CD4-positive, CD25-positive, alpha-beta regulatory T cell (primary cell): ENCODE measurements at regions not wholly inside any gene's neighbourhood (a gene's known extent, or its start where the extent isn't known, plus 50 kb on each side); places are given as distances from the start of the nearest gene placed in this dataset.
"Not testable (repeated sequence)": the region's sequence is repeated elsewhere in the genome, so short reads cannot be mapped to it uniquely, and the experiment has no call there.

Experiments
- ATAC-seq, 2 donors: fragments of 150-1000 bp; cut with Tn5 transposase; one replicate each; pipeline ENCODE4 v1.10.0; 2021; ENCODE audit warnings: low read depth in 2 of 2, moderate number of reproducible peaks in 2 of 2, moderate library complexity in 1 of 2
- DNase-seq, 3 donors: peaks; one replicate each; pipeline versions ENCODE4 v3.0.0 to v3.0.0-alpha.2; 2012 to 2022; ENCODE audit warnings: mixed read lengths in 1 of 3
- H3K27ac ChIP-seq: one replicate; pipeline ENCODE4 v1.7.0; 2013; ENCODE audit warnings: mild to moderate bottlenecking, low read length; ENCODE audit not compliant: insufficient read depth, poor library complexity, severe bottlenecking
- H3K27me3 ChIP-seq: one replicate; pipeline ENCODE4 v1.7.0; 2013; ENCODE audit warnings: low read length; ENCODE audit not compliant: control insufficient read depth, insufficient read depth
- H3K36me3 ChIP-seq: one replicate; pipeline ENCODE4 v1.7.0; 2013; ENCODE audit warnings: mild to moderate bottlenecking, low read length, moderate library complexity; ENCODE audit not compliant: control insufficient read depth, insufficient read depth
- H3K4me1 ChIP-seq: 2 replicates; pipeline ENCODE4 v1.7.0; 2013; ENCODE audit warnings: mild to moderate bottlenecking, low read length; ENCODE audit not compliant: insufficient read depth, control insufficient read depth, poor library complexity, severe bottlenecking
- H3K4me3 ChIP-seq: one replicate; pipeline ENCODE4 v1.7.0; 2013; ENCODE audit warnings: low read depth, mild to moderate bottlenecking, low read length, moderate library complexity
- H3K9me3 ChIP-seq, 2 experiments: 1 replicate in 1 of 2; 2 replicates in 1 of 2; pipeline ENCODE4 v1.7.0; 2013; ENCODE audit warnings: low read length in 2 of 2, mild to moderate bottlenecking in 1 of 2, moderate library complexity in 1 of 2; ENCODE audit not compliant: control insufficient read depth in 2 of 2
- H3K27ac Mint-ChIP-seq, 3 donors: one replicate each; pipeline ENCODE4 v1.8.0; 2020 to 2022; ENCODE audit warnings: mild to moderate bottlenecking in 3 of 3, mixed read lengths in 3 of 3, moderate library complexity in 2 of 3
- H3K27me3 Mint-ChIP-seq: one replicate; pipeline ENCODE4 v1.8.0; 2022; ENCODE audit warnings: mild to moderate bottlenecking, mixed read lengths
- H3K36me3 Mint-ChIP-seq: one replicate; pipeline ENCODE4 v1.8.0; 2020; ENCODE audit warnings: mixed read lengths
- H3K4me1 Mint-ChIP-seq, 4 donors: one replicate each; pipeline ENCODE4 v1.8.0; 2020 to 2022; ENCODE audit warnings: mixed read lengths in 4 of 4, mild to moderate bottlenecking in 1 of 4
- H3K4me3 Mint-ChIP-seq, 4 donors: one replicate each; pipeline ENCODE4 v1.8.0; 2020 to 2022; ENCODE audit warnings: mild to moderate bottlenecking in 4 of 4, mixed read lengths in 4 of 4, moderate library complexity in 3 of 4
- H3K9me3 Mint-ChIP-seq, 7 donors: one replicate each; pipeline ENCODE4 v1.8.0; 2020 to 2022; ENCODE audit warnings: mixed read lengths in 7 of 7, mild to moderate bottlenecking in 3 of 7, moderate library complexity in 2 of 7

DNA sequence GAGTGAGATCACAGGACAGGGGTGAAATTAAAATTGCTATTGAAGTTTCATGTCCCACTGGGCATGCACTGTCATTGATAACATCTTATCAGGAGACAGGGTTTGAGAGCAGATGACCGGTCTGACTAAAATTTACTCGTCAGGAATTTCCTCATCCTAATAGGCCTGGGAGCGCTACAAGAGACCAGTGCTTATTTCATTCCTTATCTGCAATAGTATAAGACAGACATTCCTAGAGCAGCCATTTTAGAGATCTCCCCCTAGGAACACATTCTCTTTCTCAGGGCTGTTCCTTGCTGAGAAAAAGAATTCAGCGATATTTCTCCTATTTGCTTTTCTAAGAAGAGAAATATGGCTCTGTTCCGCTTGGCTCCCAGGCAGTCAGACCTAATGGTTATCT lies 181.4 kb upstream of the ETV3 start:
- H3K27me3 Mint-ChIP-seq, result peaks cover 16% of the 10 kb centered on the region
- Histone ChIP-seq H3K4me1 (no peaks in the 10 kb centered on the region), H3K27me3 (peaks cover 4% of the 10 kb centered on the region), H3K36me3 (no peaks in the 10 kb centered on the region), H3K4me3 (no peak overlapping the region), H3K27ac (no peak overlapping the region), H3K9me3 (peaks cover 6 to 10% of the 10 kb centered on the region in 2 experiments)
- H3K4me1 Mint-ChIP-seq, result no peaks in the 10 kb centered on the region
- no peak for DNase-seq
- H3K9me3 Mint-ChIP-seq, result peaks cover 6 to 38% (median 11%) of the 10 kb centered on the region in 7 donors
- no peak overlapping the region for H3K4me3 Mint-ChIP-seq
- no peak overlapping the region for H3K27ac Mint-ChIP-seq
- no peaks in the 10 kb centered on the region for H3K36me3 Mint-ChIP-seq
- ATAC-seq, result no peak

DNA sequence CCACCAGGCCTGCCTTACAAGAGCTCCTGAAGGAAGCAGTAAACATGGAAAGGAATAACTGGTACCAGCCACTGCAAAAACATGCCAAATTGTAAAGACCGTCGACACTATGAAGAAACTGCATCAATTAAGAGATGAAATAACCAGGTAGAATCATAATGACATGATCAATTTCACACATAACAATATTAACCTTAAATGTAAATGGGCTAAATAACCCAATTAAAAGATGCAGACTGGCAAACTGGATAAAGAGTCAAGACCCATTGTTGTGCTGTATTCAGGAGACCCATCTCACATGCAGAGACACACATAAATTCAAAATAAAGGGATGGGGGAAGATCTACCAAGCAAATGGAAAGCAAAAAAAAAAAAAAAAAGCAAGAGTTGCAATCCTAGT lies 179.0 kb upstream of the ETV3 start:
- H3K36me3 ChIP-seq, DNase-seq, H3K4me1 Mint-ChIP-seq, H3K27me3 ChIP-seq, H3K4me3 Mint-ChIP-seq, H3K27ac ChIP-seq, ATAC-seq, H3K27ac Mint-ChIP-seq, H3K36me3 Mint-ChIP-seq, H3K4me1 ChIP-seq, H3K4me3 ChIP-seq, H3K9me3 ChIP-seq: not testable (repeated sequence)
- peaks cover 6 to 37% (median 11%) of the 10 kb centered on the region in 7 donors for H3K9me3 Mint-ChIP-seq
- peaks cover 13% of the 10 kb centered on the region for H3K27me3 Mint-ChIP-seq

DNA sequence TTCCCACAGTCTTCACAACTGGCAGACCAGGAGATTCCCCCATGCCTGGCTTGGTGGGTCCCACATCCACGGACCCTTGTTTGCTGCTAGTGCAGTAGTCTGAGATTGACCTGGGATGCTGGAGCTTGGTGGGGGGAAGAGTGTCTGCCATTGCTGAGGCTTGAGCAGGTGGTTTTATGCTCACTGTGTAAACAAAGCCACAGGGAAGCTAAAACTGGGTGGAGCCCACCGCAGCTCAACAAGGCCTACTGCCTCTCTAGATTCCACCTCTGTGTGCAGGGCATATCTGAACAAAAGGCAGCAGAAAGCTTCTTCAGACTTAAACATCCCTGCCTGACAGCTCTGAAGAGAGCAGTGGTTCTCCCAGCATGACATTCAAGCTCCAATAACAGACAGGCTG lies 177.3 kb upstream of the ETV3 start:
- peaks cover 3 to 31% (median 11%) of the 10 kb centered on the region in 7 donors for H3K9me3 Mint-ChIP-seq
- H3K36me3 Mint-ChIP-seq, result no peaks in the 10 kb centered on the region
- H3K4me1 Mint-ChIP-seq, result no peaks in the 10 kb centered on the region
- H3K27ac Mint-ChIP-seq, result no peak overlapping the region
- H3K4me3 Mint-ChIP-seq, result no peak overlapping the region
- peaks cover 16% of the 10 kb centered on the region for H3K27me3 Mint-ChIP-seq
- DNase-seq (no peak), ATAC-seq (no peak)
- H3K9me3 ChIP-seq, result peaks cover 6 to 10% of the 10 kb centered on the region in 2 experiments
- H3K27me3 ChIP-seq, result peaks cover 6% of the 10 kb centered on the region
- H3K4me3 ChIP-seq, result no peak overlapping the region
- no peak overlapping the region for H3K27ac ChIP-seq
- no peaks in the 10 kb centered on the region for H3K4me1 ChIP-seq
- H3K36me3 ChIP-seq, result no peaks in the 10 kb centered on the region

DNA sequence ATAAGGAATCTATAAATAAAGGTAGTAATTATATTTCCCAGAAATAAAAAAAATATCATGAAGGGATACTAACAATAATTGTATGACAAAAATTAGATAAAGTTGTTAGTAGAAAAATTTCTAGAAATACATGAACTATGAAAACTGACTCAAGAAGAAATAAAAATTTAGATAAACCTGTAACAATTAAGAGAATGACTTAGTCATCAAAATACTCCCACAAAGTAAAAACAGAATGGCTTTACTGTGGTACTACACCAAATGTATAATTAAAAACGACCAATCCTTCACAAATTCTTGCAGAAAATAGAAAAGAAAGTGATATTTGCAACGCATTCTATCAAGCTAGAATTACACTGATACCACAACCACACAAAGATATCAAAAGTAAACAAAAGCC lies 176.2 kb upstream of the ETV3 start:
- Mint-ChIP-seq H3K4me1 (no peaks in the 10 kb centered on the region), H3K9me3 (peaks cover 3 to 22% (median 7%) of the 10 kb centered on the region in 7 donors), H3K27me3 (peaks cover 9% of the 10 kb centered on the region), H3K36me3 (no peaks in the 10 kb centered on the region), H3K27ac (no peak overlapping the region), H3K4me3 (no peak overlapping the region)
- ATAC-seq (no peak), DNase-seq (no peak)
- no peaks in the 10 kb centered on the region for H3K4me1 ChIP-seq
- no peaks in the 10 kb centered on the region for H3K36me3 ChIP-seq
- no peak overlapping the region for H3K27ac ChIP-seq
- H3K27me3 ChIP-seq, result peaks cover 9% of the 10 kb centered on the region
- peaks cover 2 to 6% of the 10 kb centered on the region in 2 experiments for H3K9me3 ChIP-seq
- H3K4me3 ChIP-seq, result no peak overlapping the region

DNA sequence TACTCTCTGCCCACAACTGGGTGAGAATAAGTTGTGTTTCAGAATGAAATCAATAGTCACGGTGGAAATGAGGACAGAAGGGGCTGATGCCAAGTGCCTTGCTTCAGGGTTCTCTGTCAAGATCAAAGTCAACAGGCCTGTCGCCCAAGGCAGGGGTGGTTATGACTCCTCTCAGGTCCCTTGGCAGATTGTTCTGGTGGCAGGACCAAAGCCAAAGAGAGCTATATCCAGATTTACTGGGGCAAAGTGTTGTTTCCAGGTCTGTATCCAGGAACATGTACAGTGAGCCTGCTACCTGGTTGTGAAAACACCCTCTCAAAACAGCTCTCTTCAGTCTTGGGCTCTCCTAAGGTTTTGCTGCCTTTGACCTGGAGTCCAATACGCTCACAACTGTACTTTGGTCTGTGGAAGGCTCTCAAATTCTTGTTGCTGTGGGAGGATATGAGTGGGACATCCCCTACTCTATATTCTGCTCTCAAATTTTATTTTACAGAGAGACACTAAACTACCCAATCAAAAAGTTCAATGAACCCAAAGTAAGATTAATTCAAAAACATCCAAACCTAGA lies 175.1 kb upstream of the ETV3 start:
- no peaks in the 10 kb centered on the region for H3K4me1 Mint-ChIP-seq
- ATAC-seq (no peak), DNase-seq (no peak)
- no peak overlapping the region for H3K27ac ChIP-seq
- no peaks in the 10 kb centered on the region for H3K4me1 ChIP-seq
- H3K9me3 ChIP-seq, result peaks cover 0 to 6% of the 10 kb centered on the region in 2 experiments
- H3K36me3 ChIP-seq, result no peaks in the 10 kb centered on the region
- no peak overlapping the region for H3K4me3 Mint-ChIP-seq
- H3K4me3 ChIP-seq, result no peak overlapping the region
- H3K27me3 Mint-ChIP-seq, result peaks cover 9% of the 10 kb centered on the region
- H3K27ac Mint-ChIP-seq, result no peak overlapping the region
- no peaks in the 10 kb centered on the region for H3K36me3 Mint-ChIP-seq
- H3K27me3 ChIP-seq, result peaks cover 9% of the 10 kb centered on the region
- H3K9me3 Mint-ChIP-seq, result peaks cover 3 to 20% (median 6%) of the 10 kb centered on the region in 7 donors

- Mint-ChIP-seq H3K36me3 (no peaks in the 10 kb centered on the region), H3K9me3 (peaks cover 0 to 11% (median 5%) of the 10 kb centered on the region in 7 donors), H3K4me1 (no peaks in the 10 kb centered on the region), H3K27ac (no peak overlapping the region), H3K4me3 (no peak overlapping the region), H3K27me3 (peaks cover 9% of the 10 kb centered on the region)
- Histone ChIP-seq H3K9me3 (peaks cover 0 to 6% of the 10 kb centered on the region in 2 experiments), H3K4me1 (no peaks in the 10 kb centered on the region), H3K27ac (no peak overlapping the region), H3K4me3 (no peak overlapping the region), H3K27me3 (peaks cover 9% of the 10 kb centered on the region), H3K36me3 (no peaks in the 10 kb centered on the region)
- ATAC-seq (no peak), DNase-seq (no peak)
These were observed 174.1 kb upstream of the ETV3 start for GRCh38 chr1:157312082-157312812.

DNA sequence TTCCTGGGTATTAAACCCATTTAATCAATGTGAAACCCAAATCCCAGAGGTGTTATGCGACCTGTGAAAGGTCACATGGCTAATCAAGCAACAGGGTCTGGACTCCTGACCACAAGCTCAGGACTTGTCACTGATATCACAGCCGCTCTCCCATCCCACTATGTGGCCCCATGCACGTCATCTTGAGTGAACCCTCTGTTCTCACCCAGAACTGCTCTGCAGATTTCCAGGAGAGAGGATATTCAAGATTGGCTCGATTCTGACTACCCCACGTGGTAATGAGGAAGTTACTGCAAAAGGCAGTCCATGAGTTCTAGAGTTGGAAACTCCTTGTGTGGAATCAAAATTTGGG lies 173.5 kb upstream of the ETV3 start:
- H3K27ac ChIP-seq, result no peak overlapping the region
- no peaks in the 10 kb centered on the region for H3K4me1 ChIP-seq
- no peaks in the 10 kb centered on the region for H3K36me3 Mint-ChIP-seq
- peaks cover 0 to 7% (median 3%) of the 10 kb centered on the region in 7 donors for H3K9me3 Mint-ChIP-seq
- H3K4me1 Mint-ChIP-seq, result no peaks in the 10 kb centered on the region
- no peak overlapping the region for H3K4me3 ChIP-seq
- H3K36me3 ChIP-seq, result no peaks in the 10 kb centered on the region
- DNase-seq (no peak), ATAC-seq (no peak)
- no peak overlapping the region for H3K4me3 Mint-ChIP-seq
- no peak overlapping the region for H3K27ac Mint-ChIP-seq
- peaks cover 0 to 2% of the 10 kb centered on the region in 2 experiments for H3K9me3 ChIP-seq
- peaks cover 9% of the 10 kb centered on the region for H3K27me3 ChIP-seq
- peaks cover 13% of the 10 kb centered on the region for H3K27me3 Mint-ChIP-seq
